ENCODE measurements at regions not wholly inside any gene's neighbourhood (a gene's known extent, or its start where the extent isn't known, plus 50 kb on each side); places are given as distances from the start of the nearest gene placed in this dataset.

DNA sequence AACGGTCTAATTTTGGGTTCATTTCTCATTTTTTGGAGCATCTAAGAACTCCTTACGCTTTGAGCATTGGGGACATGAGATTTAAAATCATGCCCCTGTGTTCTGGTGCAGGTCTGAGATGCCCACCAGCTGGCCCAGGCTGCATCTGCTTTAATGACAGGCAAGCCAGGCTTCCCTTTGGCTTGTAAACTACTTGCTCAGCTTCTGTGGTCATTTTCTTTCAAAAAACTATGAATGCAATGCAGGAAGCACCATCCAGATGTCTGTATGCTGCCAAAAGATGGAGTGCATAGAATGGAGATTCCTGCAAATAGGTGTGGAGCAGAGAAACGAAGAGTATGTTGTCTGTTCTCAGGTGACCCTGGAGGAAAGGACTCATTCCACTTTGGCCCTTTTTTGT, 399.9 kb upstream of the ADAMTSL1 start:
- no peaks in the 10 kb centered on the region for H3K9me3 ChIP-seq (ENCODE audit: control insufficient read depth, low read length)
- no peak overlapping the region for H3K27ac ChIP-seq (ENCODE audit: low read length)
- no peak for DNase-seq
- no peaks in the 10 kb centered on the region for H3K27me3 ChIP-seq (ENCODE audit: control insufficient read depth, insufficient read depth)
- intact Hi-C loops (cut with DNase I), result no loop called here
- no peaks in the 10 kb centered on the region for H3K4me1 ChIP-seq (ENCODE audit: control insufficient read depth, insufficient read depth, low read length)
- ATAC-seq, result no peak
- WGBS, result 42% methylated on average over 3 of the region's 3 CpGs
- no peak overlapping the region for H3K4me3 ChIP-seq (ENCODE audit: low read length)

DNA sequence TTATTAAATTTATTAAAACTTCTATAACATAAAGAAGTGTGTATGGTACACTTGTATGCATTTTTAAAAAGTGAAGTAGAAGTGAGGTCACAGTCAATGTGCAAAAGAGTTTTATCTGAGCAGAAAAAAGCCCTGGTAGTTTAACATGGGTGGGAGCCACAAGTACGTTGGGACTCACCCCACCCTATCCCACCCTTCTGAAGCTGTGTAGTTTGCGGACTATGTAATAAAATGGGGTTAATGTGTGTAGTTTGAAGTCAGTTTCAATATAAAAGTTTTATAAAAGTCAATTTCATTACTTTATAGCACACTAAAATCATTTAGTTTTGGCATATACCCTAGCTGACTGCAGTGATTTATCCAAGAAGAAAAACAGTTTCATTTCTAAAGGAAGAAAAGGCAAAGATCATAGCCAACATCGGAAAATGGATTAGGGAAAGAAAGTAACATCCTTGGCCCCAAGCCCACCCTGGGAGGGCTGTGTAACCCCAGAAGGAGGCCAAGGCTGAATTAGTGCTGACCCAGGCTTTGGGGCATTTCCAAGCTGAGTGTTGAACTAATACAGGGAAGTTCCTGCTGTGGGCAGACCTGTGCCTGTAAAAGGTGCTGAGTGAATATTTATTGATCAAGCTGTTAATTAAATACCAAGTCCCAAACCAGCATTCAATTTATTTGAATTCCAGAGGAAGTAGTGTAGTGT, 398.6 kb upstream of the ADAMTSL1 start:
- ATAC-seq (no peak), DNase-seq (peak in 1 of 3 donors; percentile 58)
- H3K4me1 ChIP-seq (ENCODE audit: control insufficient read depth, insufficient read depth, low read length), result no peaks in the 10 kb centered on the region
- WGBS, result 62% methylated on average over 3 of the region's 3 CpGs
- no peaks in the 10 kb centered on the region for H3K9me3 ChIP-seq (ENCODE audit: control insufficient read depth, low read length)
- no peak overlapping the region for H3K27ac ChIP-seq (ENCODE audit: low read length)
- intact Hi-C loops (cut with DNase I), result no loop called here
- H3K27me3 ChIP-seq (ENCODE audit: control insufficient read depth, insufficient read depth), result no peaks in the 10 kb centered on the region
- no peak overlapping the region for H3K4me3 ChIP-seq (ENCODE audit: low read length)

DNA sequence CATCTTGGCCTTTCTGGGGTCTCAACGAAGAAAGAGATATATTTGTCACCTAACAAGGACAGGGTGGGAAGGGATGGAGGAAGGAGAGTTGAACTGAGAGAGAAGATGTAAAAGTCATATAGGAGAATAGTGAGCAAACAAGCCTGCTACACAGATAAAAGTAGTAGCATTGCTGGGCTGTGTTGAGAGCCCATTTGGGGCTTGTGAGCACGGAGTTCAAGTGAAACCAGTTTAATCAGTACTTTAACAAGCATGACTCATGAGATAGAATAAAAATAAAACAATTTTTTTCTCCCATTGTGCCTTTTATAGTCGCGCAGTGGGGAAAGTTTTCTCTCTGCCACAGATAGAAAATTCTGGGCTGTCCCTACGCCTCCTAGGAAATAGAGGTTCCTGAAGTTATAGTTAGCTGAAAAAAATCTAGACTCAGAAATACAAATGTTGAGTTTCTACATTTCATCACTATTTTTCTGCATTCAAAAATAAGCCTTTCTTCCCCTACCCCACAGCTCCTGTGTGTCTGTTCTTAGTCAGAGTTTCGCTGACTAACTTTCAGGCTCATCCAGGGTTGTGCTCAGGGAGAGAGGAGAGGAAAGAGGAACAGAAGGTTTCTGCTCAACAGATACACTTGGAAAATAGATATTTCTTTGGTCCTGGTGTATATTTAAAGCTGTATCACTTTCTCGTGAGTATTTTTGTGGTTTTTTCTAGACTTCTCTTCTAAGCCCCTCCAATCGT, 395.8 kb upstream of the ADAMTSL1 start:
- WGBS, result 86% methylated on average over 8 of the region's 8 CpGs
- Histone ChIP-seq H3K9me3 (ENCODE audit: control insufficient read depth, low read length) (no peaks in the 10 kb centered on the region), H3K4me1 (ENCODE audit: control insufficient read depth, insufficient read depth, low read length) (no peaks in the 10 kb centered on the region), H3K27me3 (ENCODE audit: control insufficient read depth, insufficient read depth) (no peaks in the 10 kb centered on the region), H3K4me3 (ENCODE audit: low read length) (no peak overlapping the region), H3K27ac (ENCODE audit: low read length) (no peak overlapping the region)
- no peak for DNase-seq
- no peak for ATAC-seq
- intact Hi-C loops (cut with DNase I), result no loop called here

DNA sequence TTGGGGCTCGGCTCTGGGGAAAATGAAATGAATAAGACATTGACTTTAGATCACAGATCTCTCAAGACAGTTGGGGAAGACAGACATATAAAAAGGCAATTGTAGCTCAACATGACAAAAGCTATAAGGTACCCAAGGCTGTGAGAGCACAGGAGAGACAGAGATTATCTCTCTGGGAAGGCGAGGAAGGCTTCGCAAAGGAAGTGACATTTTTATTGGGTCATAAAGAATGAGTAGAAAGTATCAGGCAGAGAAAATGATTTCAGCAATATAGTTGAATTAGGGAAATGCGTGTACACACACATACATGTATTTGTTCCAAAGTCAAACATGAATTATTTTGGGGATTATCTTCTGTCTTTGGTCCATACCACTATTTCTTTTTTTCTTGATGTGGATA, 381.8 kb upstream of the ADAMTSL1 start:
- H3K4me1 ChIP-seq (ENCODE audit: control insufficient read depth, insufficient read depth, low read length), result no peaks in the 10 kb centered on the region
- DNase-seq (no peak), ATAC-seq (no peak)
- H3K27ac ChIP-seq (ENCODE audit: low read length), result no peak overlapping the region
- no peaks in the 10 kb centered on the region for H3K9me3 ChIP-seq (ENCODE audit: control insufficient read depth, low read length)
- H3K4me3 ChIP-seq (ENCODE audit: low read length), result no peak overlapping the region
- no peaks in the 10 kb centered on the region for H3K27me3 ChIP-seq (ENCODE audit: control insufficient read depth, insufficient read depth)
- 92% methylated on average over 4 of the region's 4 CpGs for WGBS
- intact Hi-C loops (cut with DNase I), result no loop called here

DNA sequence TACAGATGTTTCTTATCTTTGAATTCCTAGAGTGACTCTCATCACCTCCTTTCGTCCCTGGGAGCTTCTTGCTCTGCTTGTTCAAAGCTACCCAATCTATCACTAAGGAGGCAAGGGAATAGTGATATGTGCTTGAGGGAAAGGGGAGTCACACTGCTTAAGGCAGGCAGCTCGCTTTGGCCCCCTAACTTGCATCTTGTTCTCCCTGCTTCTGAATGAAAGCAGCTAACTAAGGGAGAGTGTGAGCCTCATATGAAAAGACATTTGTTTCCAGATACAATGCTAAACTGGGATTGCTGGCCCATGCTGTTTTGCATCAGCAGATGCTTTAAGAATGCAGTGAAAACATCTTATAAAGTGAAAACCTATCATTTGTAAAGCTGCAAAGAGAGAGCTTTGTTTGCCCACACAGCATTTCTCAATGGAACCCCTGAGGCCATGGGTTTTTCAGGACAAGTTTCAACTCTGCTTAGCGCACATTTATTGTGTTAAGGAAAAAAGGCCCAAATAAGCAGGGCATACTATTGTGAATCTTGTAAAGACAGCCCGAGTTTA, 367.9 kb upstream of the ADAMTSL1 start:
- Histone ChIP-seq H3K27ac (ENCODE audit: low read length) (no peak overlapping the region), H3K27me3 (ENCODE audit: control insufficient read depth, insufficient read depth) (no peaks in the 10 kb centered on the region), H3K9me3 (ENCODE audit: control insufficient read depth, low read length) (no peaks in the 10 kb centered on the region), H3K4me3 (ENCODE audit: low read length) (no peak overlapping the region), H3K4me1 (ENCODE audit: control insufficient read depth, insufficient read depth, low read length) (no peaks in the 10 kb centered on the region)
- no peak for DNase-seq
- ATAC-seq, result no peak
- WGBS, result 63% methylated on average over 4 of the region's 4 CpGs
- intact Hi-C loops (cut with DNase I), result no loop called here

DNA sequence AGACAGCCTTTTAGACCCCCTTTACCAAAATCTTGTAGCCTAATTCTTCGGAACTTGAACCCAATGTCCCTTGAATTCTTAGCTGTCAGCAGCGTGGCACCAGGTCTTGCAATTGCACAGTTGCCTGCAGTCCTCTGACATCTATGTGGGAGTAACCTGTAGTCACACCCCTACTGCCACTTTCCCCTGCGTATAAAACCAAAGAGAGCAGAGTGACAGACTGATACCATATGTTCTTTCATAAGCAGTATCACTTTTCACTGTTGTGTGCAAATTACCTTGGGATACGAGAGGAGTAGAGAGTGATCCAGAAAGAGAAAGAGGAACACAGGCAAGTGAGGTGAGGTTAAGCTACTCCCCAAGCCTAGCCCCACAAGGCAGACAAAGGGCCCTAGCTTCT, 364.3 kb upstream of the ADAMTSL1 start:
- H3K27ac ChIP-seq (ENCODE audit: low read length), result no peak overlapping the region
- H3K4me1 ChIP-seq (ENCODE audit: control insufficient read depth, insufficient read depth, low read length), result no peaks in the 10 kb centered on the region
- 75% methylated on average over 4 of the region's 4 CpGs for WGBS
- no peaks in the 10 kb centered on the region for H3K9me3 ChIP-seq (ENCODE audit: control insufficient read depth, low read length)
- no peaks in the 10 kb centered on the region for H3K27me3 ChIP-seq (ENCODE audit: control insufficient read depth, insufficient read depth)
- DNase-seq, result no peak
- H3K4me3 ChIP-seq (ENCODE audit: low read length), result no peak overlapping the region
- ATAC-seq, result no peak
- intact Hi-C loops (cut with DNase I), result no loop called here

DNA sequence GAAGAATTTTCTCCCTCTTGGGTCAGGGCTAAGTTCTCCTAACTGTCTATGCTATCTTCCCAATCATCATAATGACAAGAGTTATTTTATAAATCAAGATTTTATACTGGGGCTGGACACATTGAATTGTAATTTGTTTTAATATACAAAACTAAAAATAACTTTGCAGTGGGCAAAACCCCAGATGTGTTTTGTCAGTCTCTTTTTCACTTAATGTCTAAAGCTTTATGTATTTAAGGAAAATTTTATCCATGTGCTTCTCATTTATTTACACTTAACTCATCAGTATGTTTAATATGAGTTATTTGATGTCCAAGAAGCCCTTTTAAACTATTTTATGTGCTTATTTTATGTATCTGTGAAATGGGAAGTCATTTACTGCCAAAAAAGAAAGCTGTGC, 362.8 kb upstream of the ADAMTSL1 start:
- Histone ChIP-seq H3K4me3 (ENCODE audit: low read length) (no peak overlapping the region), H3K9me3 (ENCODE audit: control insufficient read depth, low read length) (no peaks in the 10 kb centered on the region), H3K27ac (ENCODE audit: low read length) (no peak overlapping the region), H3K27me3 (ENCODE audit: control insufficient read depth, insufficient read depth) (no peaks in the 10 kb centered on the region), H3K4me1 (ENCODE audit: control insufficient read depth, insufficient read depth, low read length) (no peaks in the 10 kb centered on the region)
- DNase-seq (no peak), ATAC-seq (no peak)
- intact Hi-C loops (cut with DNase I), result no loop called here

DNA sequence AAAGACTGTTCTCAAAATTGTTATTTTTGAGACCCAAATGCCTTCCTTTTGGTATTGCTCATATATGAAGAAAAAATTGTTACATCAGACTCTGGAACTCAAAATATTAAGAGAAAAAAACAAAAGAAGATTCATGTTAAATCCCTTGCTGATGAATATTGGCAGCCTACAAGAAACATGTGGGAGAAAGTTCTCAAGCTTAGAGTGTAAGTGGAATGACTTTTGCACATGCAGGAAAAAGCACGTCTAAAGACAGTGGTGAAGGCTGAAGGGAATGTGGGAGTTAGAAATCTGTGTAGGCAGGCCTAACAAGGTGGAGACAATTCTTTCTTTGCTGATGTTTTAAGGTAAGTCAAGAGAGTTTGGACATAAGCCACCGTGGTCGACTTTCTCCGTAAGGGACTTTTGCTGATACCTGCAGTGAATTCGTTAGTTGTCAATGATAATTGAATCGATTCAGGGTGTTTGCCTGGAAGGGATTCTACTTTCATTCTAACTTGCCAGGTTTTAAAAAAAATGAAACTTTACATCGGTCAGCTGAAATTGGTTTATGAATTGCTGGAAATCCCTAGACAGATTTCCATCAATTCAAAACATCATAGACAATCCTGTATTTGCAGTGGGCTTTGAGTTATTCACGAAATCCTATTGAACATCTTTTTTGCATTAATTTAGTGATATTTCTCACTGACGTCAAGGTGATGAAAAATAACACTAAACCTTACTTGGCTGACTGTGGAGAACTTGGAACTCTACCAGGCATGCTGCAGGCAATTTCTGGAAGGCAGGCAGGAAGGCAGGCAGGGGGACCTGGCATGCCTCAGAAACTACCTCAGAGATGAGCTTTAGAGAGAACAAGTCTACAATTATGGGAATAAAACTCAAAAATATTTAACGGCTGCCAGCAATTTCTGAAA, 359.1 kb upstream of the ADAMTSL1 start:
- Histone ChIP-seq H3K9me3 (ENCODE audit: control insufficient read depth, low read length) (no peaks in the 10 kb centered on the region), H3K27me3 (ENCODE audit: control insufficient read depth, insufficient read depth) (no peaks in the 10 kb centered on the region), H3K4me3 (ENCODE audit: low read length) (no peak overlapping the region), H3K4me1 (ENCODE audit: control insufficient read depth, insufficient read depth, low read length) (no peaks in the 10 kb centered on the region), H3K27ac (ENCODE audit: low read length) (no peak overlapping the region)
- ATAC-seq (no peak), DNase-seq (peak in 1 of 3 donors; percentile 43)
- whole genome bisulfite sequencing, result 57% methylated on average over 10 of the region's 10 CpGs
- intact Hi-C loops (cut with DNase I), result no loop called here

DNA sequence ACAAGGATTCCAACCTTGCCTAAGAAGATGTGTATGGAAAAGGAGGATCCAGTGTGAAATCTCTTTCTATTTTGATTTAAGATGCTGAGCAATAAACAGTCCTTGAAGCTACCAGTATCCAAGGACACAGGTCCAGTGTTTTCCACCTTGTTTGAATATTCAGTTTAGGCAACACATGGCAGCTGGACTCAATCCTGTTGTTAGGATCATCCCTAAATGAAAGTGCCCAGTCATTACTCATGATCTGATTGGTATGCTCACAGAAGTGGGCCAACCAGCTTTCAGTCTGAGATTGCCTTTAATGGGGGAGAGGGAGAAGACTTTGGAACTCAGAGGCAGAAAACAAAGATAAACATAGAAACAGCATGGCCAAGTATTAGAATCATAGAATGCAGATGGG, 355.7 kb upstream of the ADAMTSL1 start:
- H3K4me1 ChIP-seq (ENCODE audit: control insufficient read depth, insufficient read depth, low read length), result no peaks in the 10 kb centered on the region
- no peaks in the 10 kb centered on the region for H3K9me3 ChIP-seq (ENCODE audit: control insufficient read depth, low read length)
- H3K27me3 ChIP-seq (ENCODE audit: control insufficient read depth, insufficient read depth), result no peaks in the 10 kb centered on the region
- no peak for ATAC-seq
- intact Hi-C loops (cut with DNase I), result no loop called here
- H3K4me3 ChIP-seq (ENCODE audit: low read length), result no peak overlapping the region
- no peak for DNase-seq
- H3K27ac ChIP-seq (ENCODE audit: low read length), result no peak overlapping the region

DNA sequence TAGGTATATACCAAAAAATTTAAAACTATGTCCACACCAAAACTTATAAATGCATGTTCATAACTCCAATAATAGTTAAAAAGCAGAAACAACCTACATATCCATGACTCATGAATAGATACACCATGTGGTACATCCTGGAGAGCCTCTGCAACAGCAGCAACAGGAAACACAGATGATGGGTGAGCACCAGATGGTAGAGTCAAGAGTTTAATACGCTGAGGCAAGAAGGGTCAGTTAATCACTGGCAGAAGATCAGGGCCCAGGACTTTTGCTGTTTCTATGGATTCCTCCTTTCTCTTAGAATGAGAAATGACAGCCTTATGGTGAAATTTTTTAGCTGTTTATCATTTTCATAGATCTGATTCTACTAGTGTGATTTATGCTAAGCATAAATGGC, 351.8 kb upstream of the ADAMTSL1 start:
- H3K9me3 ChIP-seq (ENCODE audit: control insufficient read depth, low read length), result no peaks in the 10 kb centered on the region
- DNase-seq (no peak), ATAC-seq (no peak)
- intact Hi-C loops (cut with DNase I), result no loop called here
- no peak overlapping the region for H3K27ac ChIP-seq (ENCODE audit: low read length)
- 62% methylated on average over 1 of the region's 1 CpG for WGBS
- H3K27me3 ChIP-seq (ENCODE audit: control insufficient read depth, insufficient read depth), result no peaks in the 10 kb centered on the region
- no peaks in the 10 kb centered on the region for H3K4me1 ChIP-seq (ENCODE audit: control insufficient read depth, insufficient read depth, low read length)
- no peak overlapping the region for H3K4me3 ChIP-seq (ENCODE audit: low read length)

DNA sequence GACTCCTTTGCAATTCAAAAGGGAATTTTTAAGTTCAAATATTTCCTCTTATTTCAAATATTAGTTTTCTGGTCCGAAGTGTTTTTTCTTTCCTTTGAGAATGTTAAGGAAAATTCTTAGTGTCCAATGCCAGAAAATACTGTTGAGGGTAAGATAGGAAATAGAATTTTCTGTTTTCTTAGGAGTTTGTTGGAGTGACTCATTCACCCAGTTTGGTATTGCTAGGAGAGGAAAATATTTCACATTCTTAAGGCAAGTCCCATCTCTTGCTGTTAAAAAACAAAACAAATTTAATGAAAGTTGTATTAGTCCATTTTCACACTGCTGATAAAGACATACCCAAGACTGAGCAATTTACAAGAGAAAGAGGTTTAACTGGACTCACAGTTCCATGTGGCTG, 349.2 kb upstream of the ADAMTSL1 start:
- no peak overlapping the region for H3K27ac ChIP-seq (ENCODE audit: low read length)
- DNase-seq (no peak), ATAC-seq (peak in 1 of 2 donors; percentile 57)
- intact Hi-C loops (cut with DNase I), result no loop called here
- H3K27me3 ChIP-seq (ENCODE audit: control insufficient read depth, insufficient read depth), result no peaks in the 10 kb centered on the region
- H3K4me1 ChIP-seq (ENCODE audit: control insufficient read depth, insufficient read depth, low read length), result no peaks in the 10 kb centered on the region
- WGBS, result 59% methylated on average over 1 of the region's 1 CpG
- H3K9me3 ChIP-seq (ENCODE audit: control insufficient read depth, low read length), result no peaks in the 10 kb centered on the region
- no peak overlapping the region for H3K4me3 ChIP-seq (ENCODE audit: low read length)

Data from right cardiac atrium (tissue), 5 donors.